ENCODE measurements at regions not wholly inside any gene's neighbourhood (a gene's known extent, or its start where the extent isn't known, plus 50 kb on each side); places are given as distances from the start of the nearest gene placed in this dataset.

DNA sequence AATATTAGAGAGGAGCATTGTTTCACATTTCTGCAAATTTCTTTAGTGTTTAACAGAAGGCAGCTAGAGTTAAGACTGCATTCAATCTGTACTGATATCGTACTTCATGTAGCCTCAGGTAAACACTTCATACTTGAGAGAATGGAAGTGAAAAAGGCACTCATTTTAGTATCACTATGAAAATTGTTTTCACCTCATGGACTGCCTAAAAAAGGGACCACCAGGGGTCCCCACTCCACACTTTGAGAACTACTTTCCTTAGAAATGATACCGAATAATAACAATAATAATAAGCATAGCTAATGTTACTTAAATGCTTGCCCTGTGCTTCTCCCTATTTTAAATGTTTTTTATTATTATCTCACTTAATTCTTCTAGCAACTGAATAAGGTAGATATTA is 95.1 kb downstream of the BLID start:
- TF ChIP-seq, protein P1, sequence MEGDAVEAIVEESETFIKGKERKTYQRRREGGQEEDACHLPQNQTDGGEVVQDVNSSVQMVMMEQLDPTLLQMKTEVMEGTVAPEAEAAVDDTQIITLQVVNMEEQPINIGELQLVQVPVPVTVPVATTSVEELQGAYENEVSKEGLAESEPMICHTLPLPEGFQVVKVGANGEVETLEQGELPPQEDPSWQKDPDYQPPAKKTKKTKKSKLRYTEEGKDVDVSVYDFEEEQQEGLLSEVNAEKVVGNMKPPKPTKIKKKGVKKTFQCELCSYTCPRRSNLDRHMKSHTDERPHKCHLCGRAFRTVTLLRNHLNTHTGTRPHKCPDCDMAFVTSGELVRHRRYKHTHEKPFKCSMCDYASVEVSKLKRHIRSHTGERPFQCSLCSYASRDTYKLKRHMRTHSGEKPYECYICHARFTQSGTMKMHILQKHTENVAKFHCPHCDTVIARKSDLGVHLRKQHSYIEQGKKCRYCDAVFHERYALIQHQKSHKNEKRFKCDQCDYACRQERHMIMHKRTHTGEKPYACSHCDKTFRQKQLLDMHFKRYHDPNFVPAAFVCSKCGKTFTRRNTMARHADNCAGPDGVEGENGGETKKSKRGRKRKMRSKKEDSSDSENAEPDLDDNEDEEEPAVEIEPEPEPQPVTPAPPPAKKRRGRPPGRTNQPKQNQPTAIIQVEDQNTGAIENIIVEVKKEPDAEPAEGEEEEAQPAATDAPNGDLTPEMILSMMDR (conservative IDR thresholded peaks at IDR 0.05): peak; percentile 19
- no peak for TF ChIP-seq ZFX (IDR thresholded peaks at IDR 0.05)

Data from C4-2B (cell line).